ENCODE measurements at regions not wholly inside any gene's neighbourhood (a gene's known extent, or its start where the extent isn't known, plus 50 kb on each side); places are given as distances from the start of the nearest gene placed in this dataset.

- no peak for TF ChIP-seq CTCF (IDR thresholded peaks at IDR 0.05 in 2 of 3, conservative IDR thresholded peaks at IDR 0.05 in 1 of 3; ENCODE audit: borderline replicate concordance in 1 of 3, insufficient read depth in 1 of 3, low read depth in 2 of 3, low read length in 2 of 3)
- no peak for TF ChIP-seq POLR2AphosphoS5 (IDR thresholded peaks at IDR 0.05; ENCODE audit: low read depth, low read length)
- TF ChIP-seq EZH2 (IDR thresholded peaks at IDR 0.05) = no peak
- TF ChIP-seq ZBTB33 (IDR thresholded peaks at IDR 0.05; ENCODE audit: extremely low read depth, insufficient replicate concordance, low read length) = no peak
- no peak for TF ChIP-seq POLR2A (IDR thresholded peaks at IDR 0.05; ENCODE audit: borderline replicate concordance, extremely low read depth, insufficient read depth, insufficient read length)
- TF ChIP-seq SP1 (IDR thresholded peaks at IDR 0.05; ENCODE audit: low read depth) = no peak
- TF ChIP-seq ATF3 (IDR thresholded peaks at IDR 0.05) = no peak
- no peak for TF ChIP-seq JUND (IDR thresholded peaks at IDR 0.05)
- no peak for TF ChIP-seq ZNF274 (IDR thresholded peaks at IDR 0.05; ENCODE audit: low read depth, low read length)
- TF ChIP-seq MAX (IDR thresholded peaks at IDR 0.05) = no peak
- no peak for TF ChIP-seq EGR1 (IDR thresholded peaks at IDR 0.05; ENCODE audit: low read depth)
- no peak for TF ChIP-seq CEBPB (IDR thresholded peaks at IDR 0.05; ENCODE audit: low read depth)
Measured at GRCh38 chr1:93016171-93016570, 54.9 kb upstream of the DIPK1A start.
